H4 (cell line): ENCODE measurements at regions not wholly inside any gene's neighbourhood (a gene's known extent, or its start where the extent isn't known, plus 50 kb on each side); places are given as distances from the start of the nearest gene placed in this dataset.
A peak's percentile ranks its signal among the peaks of the same experiment; 100 is the strongest.
"Not testable (repeated sequence)": the region's sequence is repeated elsewhere in the genome, so short reads cannot be mapped to it uniquely, and the experiment has no call there.

ENCODE experiments used
- DNase-seq: peaks from one replicate; pipeline ENCODE4 v3.0.0-alpha.2; 2015; ENCODE audit warnings: low spot score

DNA sequence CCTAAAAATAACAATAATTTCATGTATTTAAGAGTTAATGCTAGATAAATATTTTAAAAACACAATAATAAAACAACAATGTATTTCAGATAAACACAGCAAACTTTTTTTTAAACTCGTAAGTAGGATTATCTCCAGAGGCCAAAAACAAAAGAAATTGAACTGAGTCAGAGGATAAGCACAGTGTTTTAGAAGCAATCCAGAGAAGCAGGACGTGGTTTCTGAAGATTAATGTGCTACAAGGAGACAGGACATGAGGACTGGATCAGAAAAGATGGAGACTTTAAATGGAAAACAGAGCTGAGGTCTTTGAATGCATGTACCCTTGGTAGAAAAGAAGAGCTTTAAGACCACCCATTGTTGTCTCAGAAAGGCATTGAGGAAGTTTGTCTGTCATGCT lies 491.2 kb upstream of the TLE4 start:
- DNase-seq = no peak

DNA sequence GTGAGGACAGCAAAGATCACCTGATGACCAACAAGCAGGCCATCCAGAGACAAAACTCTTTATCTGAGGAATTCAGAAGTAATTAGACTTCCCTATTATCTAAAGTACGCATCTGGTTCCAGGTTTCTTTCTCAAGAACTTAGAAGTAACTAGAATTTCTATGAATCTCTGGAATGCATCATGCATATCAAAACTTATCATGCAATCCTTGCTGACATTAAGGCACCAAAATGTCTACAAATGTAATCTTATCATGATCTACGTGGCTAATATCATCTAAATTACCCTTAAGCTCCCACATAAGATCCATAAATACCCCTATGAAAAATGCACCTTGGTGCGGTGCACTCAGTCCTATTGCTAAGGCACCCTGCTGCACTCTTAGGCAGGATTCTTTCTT lies 488.1 kb upstream of the TLE4 start:
- DNase-seq = no peak

DNA sequence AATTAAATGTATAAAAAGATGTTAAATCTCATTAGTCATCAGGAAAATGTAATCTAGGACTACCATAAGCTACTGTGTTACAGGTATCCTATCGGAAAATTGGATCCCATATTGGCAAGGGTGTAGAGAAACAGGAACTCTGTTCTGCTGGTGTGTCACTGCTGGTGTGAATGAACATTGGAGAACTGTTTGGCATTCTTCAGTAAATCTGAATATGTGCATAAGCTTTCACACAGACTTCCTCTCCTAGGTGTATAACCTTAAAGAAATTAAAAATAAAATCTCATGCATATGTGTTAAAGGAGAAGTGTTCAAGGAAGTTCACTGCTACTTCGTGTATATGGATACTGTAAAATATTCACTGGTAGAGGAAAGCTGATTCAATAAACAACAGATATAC lies 484.6 kb upstream of the TLE4 start:
- no peak for DNase-seq

DNA sequence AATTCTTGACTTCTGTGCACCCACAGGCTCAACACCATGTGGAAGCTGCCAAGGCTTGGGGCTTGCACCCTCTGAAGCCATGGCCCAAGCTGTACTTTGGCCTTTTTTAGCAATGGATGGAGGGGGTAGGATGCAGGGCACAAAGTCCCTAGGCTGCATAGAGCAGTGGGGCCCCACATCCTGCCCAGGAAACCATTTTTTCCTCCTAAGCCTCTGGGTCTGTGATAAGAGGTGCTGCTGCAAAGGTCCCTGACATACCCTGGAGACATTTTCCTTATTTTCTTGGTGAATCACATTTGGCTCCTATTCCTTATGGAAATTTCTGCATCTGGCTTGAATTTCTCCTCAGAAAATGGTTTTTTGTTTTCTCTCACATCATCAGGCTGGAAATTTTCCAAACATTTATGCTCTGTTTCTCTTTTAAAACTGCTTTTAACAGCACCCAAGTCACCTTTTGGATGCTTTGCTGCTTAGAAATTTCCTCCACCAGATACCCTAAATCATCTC lies 482.7 kb upstream of the TLE4 start:
- no peak for DNase-seq

DNA sequence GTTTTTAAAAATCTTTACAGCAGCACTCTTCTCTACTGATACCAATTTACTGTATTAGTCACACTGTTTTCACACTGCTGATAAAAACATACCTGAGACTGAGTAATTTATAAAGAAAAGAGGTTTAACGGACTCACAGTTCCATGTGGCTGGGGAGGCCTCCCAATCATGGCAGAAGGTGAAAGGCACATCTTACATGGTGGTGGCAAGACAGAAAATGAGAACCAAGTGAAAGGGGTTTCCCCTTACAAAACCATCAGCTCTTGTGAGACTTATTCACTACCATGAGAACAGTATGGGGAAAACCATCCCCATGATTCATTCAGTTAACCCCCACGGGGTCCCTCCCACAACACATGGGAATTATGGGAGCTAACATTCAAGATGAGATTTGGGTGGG lies 481.9 kb upstream of the TLE4 start:
- DNase-seq = not testable (repeated sequence)

DNA sequence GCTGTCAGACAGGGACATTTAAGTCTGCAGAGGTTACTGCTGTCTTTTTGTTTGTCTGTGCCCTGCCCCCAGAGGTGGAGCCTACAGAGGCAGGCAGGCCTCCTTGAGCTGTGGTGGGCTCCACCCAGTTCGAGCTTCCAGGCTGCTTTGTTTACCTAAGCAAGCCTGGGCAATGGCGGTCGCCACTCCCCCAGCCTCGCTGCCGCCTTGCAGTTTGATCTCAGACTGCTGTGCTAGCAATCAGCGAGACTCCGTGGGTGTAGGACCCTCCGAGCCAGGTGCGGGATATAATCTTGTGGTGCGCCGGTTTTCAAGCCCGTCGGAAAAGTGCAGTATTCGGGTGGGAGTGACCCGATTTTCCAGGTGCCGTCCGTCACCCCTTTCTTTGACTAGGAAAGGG lies 468.5 kb upstream of the TLE4 start:
- DNase-seq = not testable (repeated sequence)

DNA sequence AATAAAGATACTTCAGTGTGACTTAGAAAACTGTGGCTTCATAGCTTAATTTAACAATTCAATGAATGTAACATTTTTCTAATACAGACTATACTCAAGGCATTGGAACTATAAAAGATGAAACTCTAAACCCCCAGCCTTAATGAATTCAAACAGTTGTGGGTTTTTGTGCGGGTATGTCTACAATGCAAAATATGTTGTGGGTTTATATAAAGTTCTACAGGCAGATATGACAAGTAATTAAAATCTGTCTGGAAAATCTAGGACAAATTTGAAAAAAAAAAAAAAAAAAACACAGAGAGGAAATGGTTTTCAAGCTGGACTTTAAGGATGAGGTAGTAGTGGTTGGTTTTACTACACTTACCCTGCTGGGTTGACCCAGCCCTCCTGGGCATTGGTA lies 467.5 kb upstream of the TLE4 start:
- DNase-seq = no peak

DNA sequence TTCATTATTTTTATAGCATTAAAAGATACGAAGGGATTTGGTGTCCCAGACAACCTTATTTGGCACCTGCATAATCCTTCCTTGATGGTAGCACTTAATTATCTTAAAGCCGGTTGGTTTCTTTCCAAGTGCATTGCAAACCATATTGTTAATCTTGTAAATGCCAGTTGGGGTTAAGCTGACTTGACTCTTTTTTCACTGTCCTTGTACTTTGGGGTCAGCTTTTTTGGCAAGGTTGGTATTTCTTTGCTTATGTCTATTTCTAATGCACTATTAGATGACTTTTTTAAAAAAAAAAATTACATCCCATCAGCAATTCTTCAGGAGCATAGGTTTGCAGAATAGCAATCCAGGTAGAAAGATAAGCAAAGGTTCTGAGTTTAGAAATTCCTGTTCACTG lies 466.8 kb upstream of the TLE4 start:
- DNase-seq = no peak

DNA sequence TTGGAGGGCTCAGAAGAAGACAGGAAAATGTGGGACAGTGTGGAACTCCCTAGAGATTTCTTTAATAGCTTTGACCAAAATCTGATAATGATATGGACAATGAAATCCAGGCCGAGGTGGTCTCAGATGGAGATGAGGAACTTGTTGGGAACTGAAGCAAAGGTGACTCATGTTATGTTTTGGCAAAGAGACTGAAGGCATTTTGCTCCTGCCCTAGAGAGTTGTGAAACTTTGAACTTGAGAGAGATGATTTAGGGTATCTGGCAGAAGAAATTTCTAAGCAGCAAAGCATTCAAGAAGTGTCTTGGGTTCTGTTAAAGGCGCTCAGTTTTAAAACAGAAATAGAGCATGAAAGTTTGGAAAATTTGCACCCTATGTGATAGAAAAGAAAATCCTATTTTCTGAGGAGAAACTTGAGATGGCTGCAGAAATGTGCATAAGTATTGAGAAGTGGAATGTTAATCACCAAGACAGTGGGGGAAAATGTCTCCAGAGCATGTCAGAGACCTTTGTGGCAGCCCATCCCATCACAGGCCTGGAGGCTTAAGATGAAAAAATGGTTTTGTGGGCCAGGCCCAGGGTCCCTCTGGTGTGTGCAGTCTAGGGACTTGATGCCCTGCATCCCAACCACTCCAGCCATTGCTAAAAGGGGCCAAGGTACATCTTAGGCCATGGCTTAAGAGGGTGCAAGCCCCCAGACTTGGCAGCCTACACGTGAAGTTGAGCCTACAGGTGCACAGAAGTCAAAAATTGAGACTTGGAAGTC lies 463.7 kb upstream of the TLE4 start:
- no peak for DNase-seq

DNA sequence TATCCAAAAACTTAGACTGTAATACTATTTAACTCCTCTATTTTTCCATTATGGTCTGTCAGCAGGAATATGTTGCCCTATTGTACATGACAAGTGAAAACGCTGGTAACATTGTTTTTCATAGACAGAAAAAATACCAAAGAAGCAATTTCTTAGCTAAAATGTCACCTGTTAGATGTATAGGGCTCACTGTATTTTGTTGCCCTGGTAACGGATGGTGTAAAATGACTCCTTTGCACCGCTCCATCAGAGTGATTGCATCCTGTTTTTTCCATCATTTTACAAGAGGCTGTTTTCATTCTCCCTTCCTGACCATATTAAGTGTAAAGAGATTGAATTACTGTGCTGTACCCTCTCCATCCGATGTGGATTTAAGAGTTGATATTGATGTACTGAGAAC lies 460.1 kb upstream of the TLE4 start:
- no peak for DNase-seq

DNA sequence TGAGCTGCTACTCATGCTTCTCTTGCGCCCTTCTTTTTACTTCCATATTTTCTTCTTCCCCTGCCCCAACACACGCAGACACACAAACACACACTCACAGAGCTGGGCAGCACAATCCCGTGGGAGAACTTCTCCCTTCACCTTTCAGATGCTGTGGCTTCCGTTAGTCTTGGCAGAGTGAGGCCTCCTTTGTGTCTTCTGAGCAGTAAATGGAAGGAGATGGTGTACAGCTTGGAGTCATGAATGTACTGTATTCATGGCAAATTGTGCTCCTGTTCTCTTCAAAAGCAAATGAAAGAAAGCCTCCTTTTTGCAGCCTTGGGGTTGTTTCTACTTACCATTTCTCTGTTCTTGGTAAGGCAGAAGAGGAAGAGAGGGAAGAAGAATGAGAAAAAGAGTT lies 456.6 kb upstream of the TLE4 start:
- DNase-seq = no peak

DNA sequence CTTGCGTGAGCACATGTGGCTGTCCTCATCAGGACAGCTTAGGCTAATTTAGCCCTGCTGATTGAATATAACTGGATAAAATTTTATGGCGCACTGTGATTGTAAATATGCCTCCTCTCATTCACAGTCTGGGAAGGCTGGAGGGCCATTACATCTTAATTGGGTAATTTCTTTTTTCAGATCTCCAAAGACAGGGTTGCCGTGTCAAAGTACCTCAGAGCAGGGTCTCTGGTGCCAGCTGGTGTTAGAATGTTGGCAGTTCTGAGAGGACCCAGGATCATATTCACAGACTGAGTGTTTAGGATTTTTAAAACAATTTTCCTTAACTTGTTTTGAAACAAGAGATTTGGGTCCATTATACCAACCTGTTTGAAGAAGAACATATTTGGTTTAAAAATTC lies 455.7 kb upstream of the TLE4 start:
- DNase-seq = no peak

DNA sequence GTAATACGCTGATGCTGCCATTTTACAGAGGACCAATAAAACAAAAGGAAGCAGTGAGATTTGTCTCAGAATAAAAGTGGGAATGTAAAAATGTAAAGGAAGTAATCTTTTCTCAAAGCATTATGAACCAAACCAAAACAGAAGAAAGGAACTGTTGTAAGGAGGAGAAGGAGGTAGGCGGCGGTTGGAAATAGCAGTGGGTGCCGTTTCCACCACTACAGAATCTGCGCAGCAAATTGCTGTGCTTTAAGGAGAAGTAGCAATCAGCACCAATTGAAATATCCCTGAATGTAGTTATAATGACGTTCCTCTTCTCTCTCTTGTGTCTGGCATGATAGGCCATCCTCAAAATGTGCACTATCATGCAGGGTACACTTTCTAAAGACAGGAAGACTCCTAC lies 455.1 kb upstream of the TLE4 start:
- DNase-seq = no peak

DNA sequence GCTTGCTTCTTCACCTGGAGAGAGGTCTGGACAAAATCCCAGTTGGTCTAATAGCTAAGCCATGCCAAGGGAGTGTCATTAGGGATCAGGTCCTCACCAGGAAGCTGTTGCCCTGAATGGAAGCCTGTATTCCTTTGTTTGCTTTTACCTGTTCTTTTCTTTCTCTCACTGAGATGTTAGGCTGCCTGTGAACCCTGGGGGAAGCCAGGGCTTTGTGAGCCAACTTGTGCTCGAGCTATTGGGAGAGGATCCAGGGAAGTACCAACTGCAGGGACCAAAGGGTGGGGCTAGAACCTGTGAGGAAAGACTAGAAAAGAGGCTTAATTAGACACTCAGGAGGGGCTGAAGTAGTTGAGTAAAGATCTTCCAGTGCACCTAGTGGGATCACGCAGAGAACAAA lies 451.2 kb upstream of the TLE4 start:
- no peak for DNase-seq

DNA sequence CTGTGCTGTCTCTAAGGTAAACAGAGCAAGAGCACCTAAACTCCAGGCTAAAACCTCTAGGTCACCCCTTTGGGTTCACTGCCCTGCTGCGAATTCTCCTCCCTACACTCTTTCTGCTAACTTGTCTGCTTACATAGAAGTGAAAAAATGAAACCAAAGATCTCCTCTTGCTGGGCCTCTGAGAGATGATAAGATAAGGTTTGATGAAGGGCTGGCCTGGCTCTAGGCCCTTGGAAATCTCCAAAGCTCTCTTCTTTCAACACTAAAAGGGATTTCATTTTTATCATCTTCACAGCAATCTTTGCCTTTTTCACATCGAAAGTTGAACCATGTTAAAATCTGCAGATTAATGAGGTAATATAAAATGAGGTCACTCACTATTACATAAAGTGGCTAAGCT lies 450.8 kb upstream of the TLE4 start:
- DNase-seq = no peak

DNA sequence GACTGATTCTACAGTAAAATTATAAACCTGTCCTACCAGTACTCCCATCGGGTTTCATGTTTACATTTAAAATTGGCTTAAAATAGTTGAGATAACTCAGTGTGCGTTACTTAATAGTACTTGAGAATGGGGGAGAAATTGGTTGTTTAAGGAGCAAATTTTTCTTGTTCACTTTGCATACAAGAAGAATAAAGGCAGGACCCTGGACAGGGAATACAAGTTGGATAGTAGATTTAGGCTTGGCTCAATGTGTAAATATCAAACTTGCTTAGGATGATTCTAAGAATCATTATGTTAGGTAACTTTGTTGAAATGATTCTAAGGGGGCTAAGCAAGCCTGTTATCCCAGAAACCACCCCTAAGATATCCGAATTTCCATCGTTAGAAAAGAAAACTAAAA lies 448.4 kb upstream of the TLE4 start:
- DNase-seq = no peak

DNA sequence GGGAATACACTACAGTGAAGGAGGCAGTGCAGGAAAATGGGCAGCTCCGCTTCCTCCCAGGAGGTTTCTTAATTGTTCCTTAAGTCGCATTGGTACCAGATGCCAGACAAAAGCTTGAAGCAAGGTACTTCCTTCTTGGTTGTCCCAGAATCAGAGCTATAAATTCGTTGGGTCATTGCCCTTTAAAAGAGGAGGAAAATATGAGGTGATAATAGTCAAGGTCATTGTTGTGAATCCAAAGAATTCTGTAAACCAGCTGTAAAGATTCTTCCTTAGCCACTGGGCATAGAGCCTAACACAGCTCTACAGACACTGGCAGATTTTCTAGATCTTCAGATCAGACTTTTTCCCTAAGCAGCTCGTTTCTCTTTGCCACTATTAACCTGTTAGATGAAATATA lies 444.1 kb upstream of the TLE4 start:
- no peak for DNase-seq

DNA sequence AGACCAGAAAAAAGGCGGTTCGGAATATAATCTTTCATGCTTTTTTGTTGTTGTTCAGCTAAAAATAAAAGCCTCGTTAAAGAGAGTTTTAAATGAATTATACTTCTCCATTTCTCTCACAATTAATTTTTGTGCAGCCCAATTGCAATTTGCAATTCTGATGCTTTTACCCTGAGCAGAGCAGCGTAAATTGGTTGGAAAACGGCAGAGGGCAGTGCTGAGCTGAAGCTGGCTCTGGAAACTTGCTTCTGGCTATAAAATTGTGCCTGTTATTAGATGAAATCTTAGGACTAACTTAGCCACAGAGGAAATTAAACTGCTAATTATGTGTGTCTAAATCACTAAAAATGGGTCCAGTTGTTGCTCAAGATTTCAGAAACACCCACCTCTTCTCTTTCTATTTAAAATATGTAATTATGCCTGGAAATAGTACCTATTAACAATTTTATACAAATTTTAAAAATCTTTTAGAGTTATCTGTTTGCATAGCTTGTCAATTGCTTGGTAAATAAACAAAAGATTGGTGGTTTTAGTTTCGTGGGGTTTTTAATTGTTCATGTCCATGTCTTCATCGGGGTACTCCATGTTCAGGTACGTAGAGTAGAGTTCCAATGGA lies 441.8 kb upstream of the TLE4 start:
- peak; percentile 34 for DNase-seq

DNA sequence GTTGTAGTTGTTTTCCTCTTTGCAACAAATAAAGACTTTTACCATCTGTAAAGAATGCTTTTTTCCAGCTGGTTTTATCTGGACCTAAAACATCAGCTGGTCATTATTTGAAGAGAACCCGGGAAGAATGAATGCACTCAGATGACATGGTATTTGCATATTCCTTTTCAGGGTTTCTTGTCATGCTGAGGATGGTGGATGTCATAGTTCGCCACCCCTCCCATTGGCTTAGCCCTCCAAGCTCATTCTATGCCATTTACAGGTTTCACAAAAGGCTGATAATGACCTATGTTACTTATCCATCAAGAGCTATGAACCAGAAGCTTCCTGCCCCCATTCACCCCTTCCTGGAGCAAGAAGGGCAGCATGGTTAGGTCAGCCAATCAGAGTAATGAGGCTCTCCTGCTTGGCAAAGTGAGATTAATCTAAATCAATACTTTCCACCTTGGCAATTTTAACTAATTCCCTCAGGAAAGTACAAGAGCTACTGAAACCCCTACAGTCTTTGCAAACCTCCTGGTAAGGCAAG lies 440.5 kb upstream of the TLE4 start:
- no peak for DNase-seq

DNA sequence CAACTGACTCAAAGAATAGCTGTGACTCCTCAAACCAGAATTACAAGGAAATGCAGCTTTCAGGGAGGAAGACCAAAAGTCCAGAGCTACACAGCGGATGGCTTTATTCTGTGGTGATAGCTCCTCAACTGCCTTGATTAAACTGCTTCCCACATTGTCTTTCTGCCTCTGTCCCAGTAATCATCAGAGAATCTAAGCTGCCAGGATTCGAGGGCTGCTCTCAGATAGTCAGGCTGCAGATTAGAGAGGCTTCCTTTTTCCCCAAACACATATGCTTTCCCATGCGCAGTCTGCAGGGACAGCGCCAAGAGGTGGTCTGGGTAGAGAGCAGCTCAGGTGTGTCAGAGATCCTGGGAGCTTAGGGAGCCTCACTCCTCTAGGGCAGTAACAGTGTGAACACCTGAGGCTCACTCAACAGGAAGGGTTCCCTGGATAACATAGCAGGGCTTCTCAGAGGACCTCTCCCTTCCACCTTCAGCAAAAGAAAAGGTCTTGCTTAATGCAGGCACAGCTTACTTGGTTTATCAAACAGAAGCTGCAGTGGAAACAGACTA lies 439.9 kb upstream of the TLE4 start:
- no peak for DNase-seq

DNA sequence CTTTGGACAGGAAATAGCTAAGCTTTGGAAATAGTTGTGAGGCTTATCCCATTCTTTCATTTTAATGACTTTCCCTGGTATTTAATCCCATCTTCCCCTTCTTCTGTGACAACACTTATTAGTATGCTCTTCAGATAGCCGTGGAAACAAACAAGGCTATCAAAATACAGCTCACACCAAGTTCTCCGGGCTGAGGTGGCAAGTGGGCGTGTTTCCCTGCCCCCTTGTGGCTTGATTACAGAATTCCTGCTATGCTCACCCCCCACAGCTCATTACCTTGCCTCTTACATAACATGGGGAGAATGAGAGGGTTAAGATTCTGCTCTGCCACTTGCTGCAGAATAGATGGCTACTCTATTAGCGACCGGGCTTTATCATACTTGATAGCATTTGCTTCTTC lies 437.1 kb upstream of the TLE4 start:
- peak; percentile 38 for DNase-seq

DNA sequence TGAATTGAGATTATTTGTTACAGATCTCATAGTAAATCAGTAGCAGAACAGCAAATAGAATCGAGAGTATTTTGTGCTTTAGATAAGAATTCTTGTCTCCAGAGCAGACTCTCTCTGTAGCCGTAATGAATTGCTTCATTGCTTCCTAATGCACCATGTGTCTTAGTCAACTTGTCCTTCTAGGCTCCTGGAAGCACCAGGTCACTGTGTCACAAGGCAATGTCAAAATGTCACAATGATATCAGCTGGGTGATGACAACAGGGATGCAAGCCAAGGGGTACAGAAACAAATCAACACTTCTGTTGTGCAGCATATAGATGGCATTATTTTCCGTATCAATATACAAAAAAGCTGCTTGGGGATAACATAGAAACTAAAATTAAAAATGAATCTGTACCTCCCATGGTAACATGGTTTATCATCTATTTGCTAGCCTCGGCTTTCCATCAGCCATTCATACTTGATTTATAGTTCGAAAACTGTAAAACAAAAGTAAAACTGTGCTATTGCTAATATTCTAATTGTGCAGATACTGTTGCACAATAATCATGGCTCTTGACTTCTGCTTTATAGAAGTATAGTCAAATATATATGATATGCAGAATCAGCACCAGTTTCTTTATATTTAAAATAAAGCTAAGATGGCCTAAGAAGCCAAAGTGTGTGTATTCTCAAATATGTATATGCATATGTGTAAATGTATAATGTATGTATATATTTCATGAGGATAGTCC lies 435.9 kb upstream of the TLE4 start:
- DNase-seq = no peak
